GM12875 (cell line): ENCODE measurements at regions not wholly inside any gene's neighbourhood (a gene's known extent, or its start where the extent isn't known, plus 50 kb on each side); places are given as distances from the start of the nearest gene placed in this dataset.

Source experiments
- H3K4me3 ChIP-seq: one replicate; pipeline ENCODE4 v1.5.1; 2011; ENCODE audit warnings: low read depth, low read length, control low read depth
- CTCF ChIP-seq: IDR thresholded peaks from 2 replicates; pipeline ENCODE4 v1.5.1; 2011; ENCODE audit warnings: low read depth, mild to moderate bottlenecking, control low read depth, inconsistent platforms, low read length, moderate library complexity, borderline replicate concordance; ENCODE audit not compliant: insufficient read depth

GRCh38 chr17:15086776-15087295 lies 178.3 kb downstream of the PMP22 start:
- H3K4me3 ChIP-seq = no peak overlapping the region
- no peak for TF ChIP-seq CTCF

- no peak overlapping the region for H3K4me3 ChIP-seq
- no peak for TF ChIP-seq CTCF
Measured at GRCh38 chr17:15085890-15086677, 179.0 kb downstream of the PMP22 start.

GRCh38 chr17:15083225-15083624 lies 181.9 kb downstream of the PMP22 start:
- no peak overlapping the region for H3K4me3 ChIP-seq
- TF ChIP-seq CTCF = no peak

- no peak overlapping the region for H3K4me3 ChIP-seq
- TF ChIP-seq CTCF = no peak
Measured at GRCh38 chr17:15081008-15081407, 184.1 kb downstream of the PMP22 start.

GRCh38 chr17:15078570-15078969 lies 186.6 kb downstream of the PMP22 start:
- H3K4me3 ChIP-seq = no peak overlapping the region
- no peak for TF ChIP-seq CTCF

GRCh38 chr17:15076991-15077663 lies 188.0 kb downstream of the PMP22 start:
- TF ChIP-seq CTCF = no peak

More at GRCh38 chr17:15076991-15077663, 188.0 kb downstream of the PMP22 start:
- H3K4me3 ChIP-seq = no peak overlapping the region
